ENCODE measurements at regions not wholly inside any gene's neighbourhood (a gene's known extent, or its start where the extent isn't known, plus 50 kb on each side); places are given as distances from the start of the nearest gene placed in this dataset.

GRCh38 chr2:149899390-149899789, 311.8 kb upstream of the MMADHC start:
- Histone ChIP-seq H3K27me3 (replicated peaks; ENCODE audit: insufficient read depth) (no peaks in the 10 kb centered on the region), H3K9me3 (no peaks in the 10 kb centered on the region)
- TF ChIP-seq CTCF (IDR thresholded peaks at IDR 0.05), result no peak

GRCh38 chr2:149894760-149895159, 307.2 kb upstream of the MMADHC start:
- no peak for DNase-seq (ENCODE audit: low spot score)
- no peaks in the 10 kb centered on the region for H3K9me3 ChIP-seq
- no peaks in the 10 kb centered on the region for H3K27me3 ChIP-seq (replicated peaks; ENCODE audit: insufficient read depth)
- H3K36me3 ChIP-seq, result no peaks in the 10 kb centered on the region
- no peak for ATAC-seq (ENCODE audit: insufficient number of reproducible peaks, low FRiP score, low read depth)
- TF ChIP-seq CTCF (IDR thresholded peaks at IDR 0.05), result no peak
- no peak overlapping the region for H3K4me3 ChIP-seq
- H3K27ac ChIP-seq, result no peak overlapping the region
- no peaks in the 10 kb centered on the region for H3K4me1 ChIP-seq (ENCODE audit: control insufficient read depth in 1 of 2, low read depth in 2 of 2)

More at GRCh38 chr2:149899390-149899789, 311.8 kb upstream of the MMADHC start:
- ATAC-seq (ENCODE audit: insufficient number of reproducible peaks, low FRiP score, low read depth) (no peak), DNase-seq (ENCODE audit: low spot score) (no peak)
- no peak overlapping the region for H3K27ac ChIP-seq
- no peaks in the 10 kb centered on the region for H3K36me3 ChIP-seq
- H3K4me1 ChIP-seq (ENCODE audit: control insufficient read depth in 1 of 2, low read depth in 2 of 2), result peaks cover 3 to 12% of the 10 kb centered on the region in 2 donors
- H3K4me3 ChIP-seq, result no peak overlapping the region

GRCh38 chr2:149894226-149894625, 306.7 kb upstream of the MMADHC start:
- DNase-seq (ENCODE audit: low spot score) (no peak), ATAC-seq (ENCODE audit: insufficient number of reproducible peaks, low FRiP score, low read depth) (no peak)
- Histone ChIP-seq H3K27ac (no peak overlapping the region), H3K27me3 (replicated peaks; ENCODE audit: insufficient read depth) (no peaks in the 10 kb centered on the region), H3K9me3 (no peaks in the 10 kb centered on the region), H3K4me1 (ENCODE audit: control insufficient read depth in 1 of 2, low read depth in 2 of 2) (no peaks in the 10 kb centered on the region), H3K36me3 (no peaks in the 10 kb centered on the region), H3K4me3 (no peak overlapping the region)
- TF ChIP-seq CTCF (IDR thresholded peaks at IDR 0.05), result no peak

- DNase-seq (ENCODE audit: low spot score) (no peak), ATAC-seq (ENCODE audit: insufficient number of reproducible peaks, low FRiP score, low read depth) (no peak)
- no peaks in the 10 kb centered on the region for H3K9me3 ChIP-seq
- no peak for TF ChIP-seq CTCF (IDR thresholded peaks at IDR 0.05)
- H3K27me3 ChIP-seq (replicated peaks; ENCODE audit: insufficient read depth), result no peaks in the 10 kb centered on the region
- H3K27ac ChIP-seq, result no peak overlapping the region
- H3K36me3 ChIP-seq, result no peaks in the 10 kb centered on the region
- H3K4me3 ChIP-seq, result no peak overlapping the region
- no peaks in the 10 kb centered on the region for H3K4me1 ChIP-seq (ENCODE audit: control insufficient read depth in 1 of 2, low read depth in 2 of 2)
Measured at GRCh38 chr2:149892563-149892962, 305.0 kb upstream of the MMADHC start.

GRCh38 chr2:149885946-149886345, 298.4 kb upstream of the MMADHC start:
- Histone ChIP-seq H3K36me3 (no peaks in the 10 kb centered on the region), H3K27ac (no peak overlapping the region), H3K27me3 (replicated peaks; ENCODE audit: insufficient read depth) (no peaks in the 10 kb centered on the region), H3K4me1 (ENCODE audit: control insufficient read depth in 1 of 2, low read depth in 2 of 2) (no peaks in the 10 kb centered on the region), H3K4me3 (no peak overlapping the region), H3K9me3 (no peaks in the 10 kb centered on the region)
- no peak for DNase-seq (ENCODE audit: low spot score)
- ATAC-seq (ENCODE audit: insufficient number of reproducible peaks, low FRiP score, low read depth), result no peak
- no peak for TF ChIP-seq CTCF (IDR thresholded peaks at IDR 0.05)

All from thoracic aorta (tissue), 2 donors.